Suppressor macrophage treated with lipopolysaccharide for 4 hours (primary cell): ENCODE measurements at regions not wholly inside any gene's neighbourhood (a gene's known extent, or its start where the extent isn't known, plus 50 kb on each side); places are given as distances from the start of the nearest gene placed in this dataset.

Experiments
- DNase-seq: peaks from one replicate; pipeline ENCODE4 v3.0.0-alpha.2; 2020

DNA sequence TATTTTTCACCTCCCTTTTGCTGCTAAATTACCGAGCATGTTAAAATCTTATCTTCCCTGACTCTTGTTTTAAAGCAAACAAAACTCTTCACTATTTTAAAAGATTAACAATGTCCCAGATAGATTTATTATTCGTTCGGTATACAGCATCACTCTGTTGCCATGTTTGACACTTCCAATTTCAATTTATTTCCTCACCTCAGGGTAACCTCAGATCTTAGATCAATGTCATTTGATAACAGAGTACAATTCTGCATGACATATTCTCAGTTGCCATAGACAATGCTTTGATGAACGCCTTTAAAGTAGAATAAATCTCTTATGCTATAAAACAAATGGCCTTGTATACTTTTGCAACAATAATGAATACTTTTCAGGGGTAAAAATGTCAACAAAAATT is 1078.1 kb upstream of the IGFBP7 start:
- no peak for DNase-seq

GRCh38 chr4:58175024-58175423 is 1064.8 kb upstream of the IGFBP7 start:
- no peak for DNase-seq

GRCh38 chr4:58166490-58166889 is 1056.3 kb upstream of the IGFBP7 start:
- no peak for DNase-seq

DNA sequence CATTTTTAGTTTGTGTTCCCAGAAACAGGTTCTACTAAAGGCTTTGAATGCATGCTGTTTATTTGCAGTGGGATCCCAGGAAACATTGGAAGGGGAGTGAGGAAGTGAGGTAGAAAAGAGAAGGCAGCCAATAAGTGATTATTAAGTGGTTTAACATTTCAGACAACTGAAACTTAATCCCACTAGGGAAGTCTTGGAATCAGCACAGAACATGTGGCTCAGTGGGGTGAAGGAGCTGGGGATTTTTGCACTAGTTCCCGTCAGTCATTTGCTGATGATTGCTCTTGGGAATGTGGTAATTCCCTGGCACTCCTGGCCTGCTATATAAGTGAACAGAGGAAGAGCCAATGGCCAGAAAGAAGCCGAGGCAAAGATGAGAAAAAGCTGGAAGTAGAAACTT is 1053.0 kb upstream of the IGFBP7 start:
- no peak for DNase-seq

DNA sequence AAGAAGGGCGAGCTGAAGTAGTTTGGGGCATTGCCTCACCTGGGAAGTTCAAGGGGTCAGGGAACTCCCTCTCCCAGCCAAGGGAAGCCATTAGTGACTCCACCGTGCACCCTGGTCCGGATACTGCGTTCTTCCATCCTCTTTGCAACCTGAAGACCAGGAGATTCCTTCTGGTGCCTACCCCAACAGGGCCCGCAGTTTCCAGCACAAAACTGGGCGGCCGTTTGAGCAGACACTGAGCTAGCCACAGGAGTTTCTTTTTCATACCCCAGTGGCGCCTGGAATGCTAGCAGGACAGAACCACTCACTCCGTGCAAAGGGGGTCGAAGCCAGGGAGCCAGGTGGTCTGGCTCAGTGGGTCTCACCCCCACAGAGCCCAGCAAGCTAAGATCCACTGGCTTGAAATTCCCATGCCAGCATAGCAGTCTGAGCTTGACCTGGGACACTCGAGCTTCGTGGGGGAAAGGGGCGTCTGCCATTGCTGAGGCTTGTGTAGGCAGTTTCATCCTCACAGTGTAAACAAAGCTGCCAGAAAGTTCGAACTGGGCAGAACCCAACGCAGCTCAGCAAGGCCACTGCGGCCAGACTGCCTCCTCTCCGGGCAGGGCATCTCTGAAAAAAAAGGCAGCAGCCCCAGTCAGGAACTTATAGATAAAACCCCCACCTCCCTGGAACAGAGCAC is 1039.4 kb upstream of the IGFBP7 start:
- DNase-seq: no peak

- DNase-seq: no peak
Measured at GRCh38 chr4:58144721-58145120, 1034.5 kb upstream of the IGFBP7 start.

DNA sequence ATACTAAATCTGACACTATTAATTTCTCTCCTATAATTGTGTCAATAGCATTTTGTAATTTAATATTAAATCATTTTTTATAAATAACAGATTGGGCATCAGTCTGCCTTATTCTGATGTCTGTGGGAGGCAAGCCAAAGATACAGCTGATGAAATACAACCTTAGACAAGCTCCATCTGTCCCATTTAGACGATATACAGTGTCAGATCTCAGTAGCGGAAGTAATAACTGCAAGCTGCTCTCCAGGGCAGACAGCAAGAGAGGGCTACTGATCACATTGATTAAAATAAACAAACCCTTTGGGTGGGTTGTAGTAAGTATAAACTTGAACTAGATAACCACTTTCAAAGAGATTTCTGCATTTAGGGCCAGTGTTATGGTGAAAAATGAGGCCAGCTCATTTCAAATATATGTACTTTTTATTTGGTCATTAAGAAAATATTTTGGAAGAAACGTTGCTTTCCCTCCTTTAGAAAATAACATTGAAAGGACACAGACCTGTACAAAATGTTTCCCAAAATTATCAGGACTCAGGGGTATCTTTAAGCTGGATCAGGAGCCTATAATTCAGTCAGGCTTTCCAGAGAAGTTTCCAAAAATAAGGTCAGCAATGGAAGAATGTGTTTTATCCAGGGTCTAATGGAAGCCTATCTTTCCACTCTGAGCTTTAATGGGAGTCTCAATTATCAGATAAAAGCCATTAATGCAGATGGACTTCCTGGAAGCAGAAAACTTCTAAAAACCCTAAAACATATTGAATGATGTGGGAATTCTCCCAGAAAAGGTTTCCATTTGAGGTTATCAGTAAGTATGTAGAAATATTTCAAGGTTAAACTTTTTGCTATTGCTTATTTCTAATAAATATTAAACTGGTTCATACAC is 1028.8 kb upstream of the IGFBP7 start:
- DNase-seq: no peak

DNA sequence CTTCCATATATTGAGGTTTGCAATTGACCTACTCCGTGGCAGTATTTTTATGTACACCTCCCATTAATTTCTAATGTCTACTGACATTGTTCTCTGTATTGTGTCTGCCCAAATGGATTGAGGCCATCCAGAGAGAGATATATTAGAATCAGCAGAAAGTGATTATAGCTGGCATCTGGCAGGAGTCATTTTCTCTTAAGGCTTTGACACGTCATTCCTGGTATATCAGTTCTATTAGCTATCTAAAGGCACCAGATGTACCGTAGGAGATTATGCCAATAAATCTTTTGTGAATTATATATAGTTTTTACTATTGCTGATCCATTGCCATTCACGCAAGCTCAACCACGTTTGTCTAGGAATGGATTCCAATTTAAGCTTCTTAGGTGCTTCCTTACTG is 1026.4 kb upstream of the IGFBP7 start:
- DNase-seq: no peak

GRCh38 chr4:58127680-58128079 is 1017.5 kb upstream of the IGFBP7 start:
- no peak for DNase-seq

DNA sequence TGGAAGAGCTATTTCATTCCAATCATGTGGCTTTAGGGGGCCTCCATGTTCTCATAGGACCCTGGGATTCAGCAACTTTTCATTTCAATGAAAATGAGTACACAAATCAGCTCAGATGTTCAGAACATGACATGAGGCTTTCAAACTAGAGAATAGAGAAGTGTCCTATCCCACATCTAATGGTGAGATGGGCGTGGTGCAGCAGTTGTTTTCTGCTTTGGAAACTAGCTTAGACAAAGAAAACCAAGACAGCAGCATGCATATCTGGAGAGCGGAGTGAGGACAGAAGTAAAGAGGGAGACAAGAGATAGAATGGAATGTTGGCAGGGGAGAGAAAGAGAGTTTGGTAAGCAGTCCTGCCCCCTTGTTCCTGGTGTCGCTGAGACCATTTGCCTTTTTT is 1009.1 kb upstream of the IGFBP7 start:
- no peak for DNase-seq

- DNase-seq: no peak
Measured at GRCh38 chr4:58113126-58113525, 1002.9 kb upstream of the IGFBP7 start.

GRCh38 chr4:58111818-58112217 is 1001.6 kb upstream of the IGFBP7 start:
- no peak for DNase-seq

GRCh38 chr4:58093352-58093751 is 983.2 kb upstream of the IGFBP7 start:
- DNase-seq: no peak

DNA sequence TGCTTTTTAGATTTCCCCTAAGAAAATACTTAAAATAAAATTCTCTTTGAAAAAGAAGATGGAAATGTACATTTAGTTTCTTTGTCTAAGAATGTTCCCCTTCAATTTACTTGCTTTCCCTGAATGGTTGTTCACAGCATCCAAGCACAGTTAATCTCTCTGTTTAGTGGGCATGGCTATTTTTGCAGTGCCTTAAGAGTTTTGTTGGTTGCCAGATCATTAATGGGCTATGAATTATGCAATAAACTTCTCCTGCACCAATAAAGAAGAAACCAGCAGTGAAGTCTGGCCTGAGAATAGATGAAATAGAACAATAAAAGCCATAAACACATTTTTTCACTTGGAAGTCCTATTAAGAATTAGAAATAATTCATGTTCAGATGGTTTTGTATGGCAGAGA is 980.4 kb upstream of the IGFBP7 start:
- no peak for DNase-seq

GRCh38 chr4:58081356-58081755 is 971.2 kb upstream of the IGFBP7 start:
- DNase-seq: no peak

GRCh38 chr4:58075724-58076123 is 965.5 kb upstream of the IGFBP7 start:
- DNase-seq: no peak

DNA sequence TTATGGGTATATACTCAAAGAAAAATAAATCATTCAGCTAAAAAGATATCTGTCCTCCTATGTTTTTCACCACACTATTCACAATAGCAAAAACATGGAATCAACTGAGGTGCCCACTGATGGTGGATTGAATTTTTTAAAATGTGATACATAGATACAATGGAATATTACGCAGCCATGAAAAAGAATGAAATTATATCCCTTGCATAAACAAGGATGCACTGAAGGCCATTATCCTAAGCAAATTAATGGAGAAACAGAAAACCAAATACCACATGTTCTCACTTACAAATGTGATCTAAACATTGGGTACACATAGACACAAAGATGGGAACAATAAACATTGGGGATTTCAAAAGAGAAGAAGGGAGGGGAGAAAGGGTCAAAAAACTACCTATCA is 964.2 kb upstream of the IGFBP7 start:
- no peak for DNase-seq

DNA sequence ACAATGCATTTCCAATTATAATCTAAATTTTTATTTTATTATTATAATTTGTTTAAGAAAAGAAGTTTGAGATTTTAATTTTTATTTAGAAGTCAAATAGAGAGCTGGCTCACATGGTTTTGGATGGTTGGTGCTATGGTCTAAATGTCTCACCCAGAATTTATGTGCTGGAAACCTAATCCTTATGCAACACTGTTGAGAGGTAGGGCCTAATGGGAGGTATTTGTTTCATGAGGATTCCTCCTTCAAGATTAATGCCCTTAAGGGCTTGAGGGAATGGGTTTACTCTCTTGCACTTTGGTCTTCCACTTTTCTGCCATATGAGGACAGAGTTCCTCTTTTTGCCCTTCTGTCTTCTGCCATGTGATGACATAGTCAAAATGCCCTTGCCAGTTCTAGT is 960.5 kb upstream of the IGFBP7 start:
- DNase-seq: no peak

GRCh38 chr4:58064653-58065052 is 954.5 kb upstream of the IGFBP7 start:
- no peak for DNase-seq

- no peak for DNase-seq
Measured at GRCh38 chr4:58063404-58064160, 953.4 kb upstream of the IGFBP7 start.

DNA sequence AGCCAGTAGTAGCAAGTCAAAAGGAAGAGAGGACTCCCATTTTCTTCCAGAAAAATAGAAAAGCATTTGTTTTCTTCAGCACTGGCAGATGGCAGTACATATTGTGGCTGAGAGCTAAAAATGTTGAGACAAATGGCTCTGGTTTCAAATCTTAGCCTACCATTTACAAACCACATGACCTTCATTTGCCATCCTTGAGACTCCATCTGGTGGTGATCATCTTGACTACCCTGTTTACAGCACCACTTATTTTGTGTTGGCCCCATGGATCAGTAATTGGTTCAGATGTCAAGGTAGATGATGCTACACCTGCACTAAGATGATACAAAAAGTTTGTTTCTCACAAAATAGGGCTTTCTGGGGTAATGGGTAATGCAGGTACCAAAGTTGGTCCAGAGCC is 951.8 kb upstream of the IGFBP7 start:
- DNase-seq: no peak

GRCh38 chr4:58050439-58050838 is 940.3 kb upstream of the IGFBP7 start:
- no peak for DNase-seq

- DNase-seq: no peak
Measured at GRCh38 chr4:58048491-58048890, 938.3 kb upstream of the IGFBP7 start.

DNA sequence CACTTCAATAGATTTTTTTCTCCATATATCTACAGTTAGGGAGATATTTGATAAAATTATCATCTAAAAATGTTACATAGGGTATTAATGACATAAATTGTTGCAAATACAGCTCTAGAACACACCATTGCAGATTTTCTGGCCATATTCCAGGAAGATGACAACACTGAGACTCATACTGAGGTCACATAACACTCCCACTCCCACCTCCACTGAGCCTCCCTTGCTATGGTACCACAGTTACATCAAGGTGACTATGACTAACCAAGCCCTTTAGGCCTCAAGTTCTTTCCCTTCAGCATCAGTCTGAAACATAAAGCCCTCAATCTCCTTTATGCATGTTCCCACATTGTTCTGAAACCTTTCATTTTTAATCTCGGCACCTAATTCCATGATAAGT is 932.0 kb upstream of the IGFBP7 start:
- no peak for DNase-seq
